ENCODE measurements at regions not wholly inside any gene's neighbourhood (a gene's known extent, or its start where the extent isn't known, plus 50 kb on each side); places are given as distances from the start of the nearest gene placed in this dataset.

GRCh38 chr3:75983111-75983510, 197.8 kb upstream of the ZNF717 start:
- H3K27ac ChIP-seq (ENCODE audit: low read length, poor library complexity, severe bottlenecking), result no peak overlapping the region
- H2BK15ac ChIP-seq (ENCODE audit: low read depth, poor library complexity, severe bottlenecking), result no peak overlapping the region
- no peak overlapping the region for H4K91ac ChIP-seq (ENCODE audit: low read length)
- DNase-seq, result no peak
- no peak overlapping the region for H2BK12ac ChIP-seq (ENCODE audit: low read length in 2 of 2)
- 38% methylated on average over 1 of the region's 2 CpGs for WGBS
- no peak overlapping the region for H3K4ac ChIP-seq (ENCODE audit: low read depth in 1 of 2, low read length in 2 of 2)
- no peaks in the 10 kb centered on the region for H3K79me1 ChIP-seq (replicated peaks; ENCODE audit: low read length, poor library complexity, severe bottlenecking)
- H3K14ac ChIP-seq (ENCODE audit: low read length in 2 of 2), result no peak overlapping the region
- H3K23ac ChIP-seq (ENCODE audit: low read length in 2 of 2), result no peak overlapping the region
- H3K4me2 ChIP-seq (ENCODE audit: low read length, poor library complexity, severe bottlenecking), result no peak overlapping the region
- H3K4me1 ChIP-seq (ENCODE audit: control insufficient read depth, insufficient read depth, low read depth, low read length), result no peaks in the 10 kb centered on the region
- H4K8ac ChIP-seq (ENCODE audit: low read length), result no peak overlapping the region
- no peak overlapping the region for H3K18ac ChIP-seq (ENCODE audit: low read depth in 1 of 2, low read length in 2 of 2)
- H3K9me3 ChIP-seq (ENCODE audit: control insufficient read depth, low read length), result peaks cover 2% of the 10 kb centered on the region
- no peak overlapping the region for H2AK5ac ChIP-seq (ENCODE audit: low read length, severe bottlenecking)
- H3K36me3 ChIP-seq (ENCODE audit: control insufficient read depth in 1 of 2, insufficient read depth in 2 of 2, low read depth in 1 of 2, low read length in 2 of 2), result no peaks in the 10 kb centered on the region
- H3K4me3 ChIP-seq (ENCODE audit: insufficient read depth in 1 of 2, low read depth in 1 of 2, low read length in 2 of 2), result no peak overlapping the region
- no peaks in the 10 kb centered on the region for H3K27me3 ChIP-seq (ENCODE audit: control insufficient read depth in 1 of 2, insufficient read depth in 1 of 2, low read length in 2 of 2)
- no peak overlapping the region for H2AFZ ChIP-seq (ENCODE audit: low read depth, low read length)
- no peak overlapping the region for H2BK120ac ChIP-seq (ENCODE audit: low read depth, low read length)
- no peak overlapping the region for H3K9ac ChIP-seq (ENCODE audit: low read length)
- H2BK5ac ChIP-seq (ENCODE audit: low read depth, low read length, poor library complexity, severe bottlenecking), result no peak overlapping the region

DNA sequence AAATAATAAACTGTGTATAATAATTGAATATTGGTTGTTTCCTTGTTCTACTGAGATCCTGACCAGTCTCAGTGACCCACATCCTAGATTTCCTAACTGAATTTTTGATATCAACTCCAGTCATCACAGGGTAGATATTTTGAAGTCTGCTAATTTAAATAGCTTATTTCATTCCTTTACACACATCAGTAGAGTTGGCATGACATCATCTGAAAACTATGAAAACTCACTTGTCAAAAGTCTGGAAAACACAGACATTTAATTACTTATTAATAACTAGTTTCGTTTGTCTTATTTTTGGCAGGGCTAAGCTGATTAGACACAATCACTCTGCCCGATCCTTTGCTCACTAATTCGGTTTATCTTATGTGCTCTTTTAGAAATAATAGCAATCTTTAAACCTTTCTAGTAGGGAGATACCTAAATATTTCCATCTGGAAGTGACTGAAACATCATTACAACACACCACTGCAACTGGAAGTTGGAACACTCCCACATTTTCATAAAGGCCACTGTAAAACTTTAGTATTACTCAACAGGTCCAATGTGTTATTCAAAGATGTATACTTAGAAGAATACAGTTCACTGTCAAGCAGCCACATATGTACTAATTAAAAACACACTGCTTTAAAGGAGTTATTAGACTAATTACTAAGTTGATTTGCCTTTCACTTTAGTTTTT, 198.4 kb upstream of the ZNF717 start:
- DNase-seq, result peak; percentile 1
- Histone ChIP-seq H4K91ac (ENCODE audit: low read length) (no peak overlapping the region), H3K14ac (ENCODE audit: low read length in 2 of 2) (no peak overlapping the region), H3K9ac (ENCODE audit: low read length) (no peak overlapping the region), H2BK15ac (ENCODE audit: low read depth, poor library complexity, severe bottlenecking) (no peak overlapping the region), H2BK12ac (ENCODE audit: low read length in 2 of 2) (no peak overlapping the region), H3K9me3 (ENCODE audit: control insufficient read depth, low read length) (peaks cover 2% of the 10 kb centered on the region), H2BK5ac (ENCODE audit: low read depth, low read length, poor library complexity, severe bottlenecking) (no peak overlapping the region), H3K27ac (ENCODE audit: low read length, poor library complexity, severe bottlenecking) (peak overlapping the region; percentile 74), H3K4ac (ENCODE audit: low read depth in 1 of 2, low read length in 2 of 2) (no peak overlapping the region), H2BK120ac (ENCODE audit: low read depth, low read length) (no peak overlapping the region), H3K36me3 (ENCODE audit: control insufficient read depth in 1 of 2, insufficient read depth in 2 of 2, low read depth in 1 of 2, low read length in 2 of 2) (no peaks in the 10 kb centered on the region), H2AFZ (ENCODE audit: low read depth, low read length) (no peak overlapping the region), H4K8ac (ENCODE audit: low read length) (no peak overlapping the region), H3K4me1 (ENCODE audit: control insufficient read depth, insufficient read depth, low read depth, low read length) (no peaks in the 10 kb centered on the region), H3K18ac (ENCODE audit: low read depth in 1 of 2, low read length in 2 of 2) (no peak overlapping the region), H3K23ac (ENCODE audit: low read length in 2 of 2) (no peak overlapping the region), H2AK5ac (ENCODE audit: low read length, severe bottlenecking) (no peak overlapping the region), H3K27me3 (ENCODE audit: control insufficient read depth in 1 of 2, insufficient read depth in 1 of 2, low read length in 2 of 2) (no peaks in the 10 kb centered on the region), H3K79me1 (replicated peaks; ENCODE audit: low read length, poor library complexity, severe bottlenecking) (no peaks in the 10 kb centered on the region), H3K4me2 (ENCODE audit: low read length, poor library complexity, severe bottlenecking) (no peak overlapping the region), H3K4me3 (ENCODE audit: insufficient read depth in 1 of 2, low read depth in 1 of 2, low read length in 2 of 2) (no peak overlapping the region)
- WGBS, result no CpG with 5 or more reads among the region's 3 CpGs

DNA sequence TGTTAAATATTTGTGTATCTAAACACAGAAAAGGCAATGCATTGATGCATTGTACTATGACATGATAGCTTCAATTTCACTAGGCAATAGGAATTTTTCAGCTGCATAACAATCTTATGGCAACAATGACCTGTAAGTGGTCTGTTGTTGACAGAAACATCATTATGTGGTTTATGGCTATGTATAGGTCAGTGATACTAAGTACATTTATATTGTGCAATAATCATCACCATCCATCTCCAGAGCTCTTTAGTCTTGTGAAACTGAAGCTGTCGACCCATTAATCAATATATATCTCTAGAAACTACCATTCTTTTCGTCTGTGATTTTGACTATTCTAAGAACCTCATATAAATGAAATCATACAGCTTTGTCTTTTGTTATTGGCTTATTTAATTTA, 200.1 kb upstream of the ZNF717 start:
- H3K4ac ChIP-seq (ENCODE audit: low read depth in 1 of 2, low read length in 2 of 2), result no peak overlapping the region
- no peak overlapping the region for H4K8ac ChIP-seq (ENCODE audit: low read length)
- peak; percentile 3 for DNase-seq
- no peak overlapping the region for H2BK15ac ChIP-seq (ENCODE audit: low read depth, poor library complexity, severe bottlenecking)
- no peak overlapping the region for H3K9ac ChIP-seq (ENCODE audit: low read length)
- no peak overlapping the region for H3K14ac ChIP-seq (ENCODE audit: low read length in 2 of 2)
- no peaks in the 10 kb centered on the region for H3K4me1 ChIP-seq (ENCODE audit: control insufficient read depth, insufficient read depth, low read depth, low read length)
- H3K18ac ChIP-seq (ENCODE audit: low read depth in 1 of 2, low read length in 2 of 2), result no peak overlapping the region
- H3K9me3 ChIP-seq (ENCODE audit: control insufficient read depth, low read length), result peaks cover 6% of the 10 kb centered on the region
- H3K79me1 ChIP-seq (replicated peaks; ENCODE audit: low read length, poor library complexity, severe bottlenecking), result no peaks in the 10 kb centered on the region
- no peak overlapping the region for H3K23ac ChIP-seq (ENCODE audit: low read length in 2 of 2)
- no peaks in the 10 kb centered on the region for H3K27me3 ChIP-seq (ENCODE audit: control insufficient read depth in 1 of 2, insufficient read depth in 1 of 2, low read length in 2 of 2)
- H2BK12ac ChIP-seq (ENCODE audit: low read length in 2 of 2), result no peak overlapping the region
- H2BK120ac ChIP-seq (ENCODE audit: low read depth, low read length), result no peak overlapping the region
- no peak overlapping the region for H3K27ac ChIP-seq (ENCODE audit: low read length, poor library complexity, severe bottlenecking)
- H3K4me2 ChIP-seq (ENCODE audit: low read length, poor library complexity, severe bottlenecking), result no peak overlapping the region
- no peaks in the 10 kb centered on the region for H3K36me3 ChIP-seq (ENCODE audit: control insufficient read depth in 1 of 2, insufficient read depth in 2 of 2, low read depth in 1 of 2, low read length in 2 of 2)
- no peak overlapping the region for H2BK5ac ChIP-seq (ENCODE audit: low read depth, low read length, poor library complexity, severe bottlenecking)
- H2AK5ac ChIP-seq (ENCODE audit: low read length, severe bottlenecking), result no peak overlapping the region
- H3K4me3 ChIP-seq (ENCODE audit: insufficient read depth in 1 of 2, low read depth in 1 of 2, low read length in 2 of 2), result no peak overlapping the region
- H2AFZ ChIP-seq (ENCODE audit: low read depth, low read length), result no peak overlapping the region
- no CpG with 5 or more reads among the region's 2 CpGs for WGBS
- H4K91ac ChIP-seq (ENCODE audit: low read length), result no peak overlapping the region

DNA sequence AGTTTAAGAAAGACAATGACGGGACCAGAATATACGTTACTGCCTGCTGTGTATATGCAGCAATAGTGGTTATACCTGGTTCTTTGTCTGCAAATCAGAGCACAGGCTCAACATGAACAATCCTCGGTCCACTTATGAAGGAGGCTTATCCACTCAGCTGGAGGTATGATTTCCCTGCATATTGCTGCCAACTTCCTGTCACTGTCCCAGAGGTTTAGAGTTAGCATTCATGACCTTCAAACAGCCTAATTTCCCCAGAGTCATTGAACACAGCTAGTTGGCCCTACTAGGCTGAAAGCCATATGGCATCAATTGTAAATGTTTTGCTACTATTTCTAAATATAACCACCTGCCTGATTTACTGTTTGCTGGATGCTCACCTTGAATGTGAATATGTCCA, 224.9 kb upstream of the ZNF717 start:
- H3K27me3 ChIP-seq (ENCODE audit: control insufficient read depth in 1 of 2, insufficient read depth in 1 of 2, low read length in 2 of 2), result no peaks in the 10 kb centered on the region
- H2BK15ac ChIP-seq (ENCODE audit: low read depth, poor library complexity, severe bottlenecking), result no peak overlapping the region
- H3K79me1 ChIP-seq (replicated peaks; ENCODE audit: low read length, poor library complexity, severe bottlenecking), result no peaks in the 10 kb centered on the region
- no peak overlapping the region for H3K4me3 ChIP-seq (ENCODE audit: insufficient read depth in 1 of 2, low read depth in 1 of 2, low read length in 2 of 2)
- H3K4ac ChIP-seq (ENCODE audit: low read depth in 1 of 2, low read length in 2 of 2), result no peak overlapping the region
- no peak overlapping the region for H2AK5ac ChIP-seq (ENCODE audit: low read length, severe bottlenecking)
- no peak overlapping the region for H4K8ac ChIP-seq (ENCODE audit: low read length)
- no peaks in the 10 kb centered on the region for H3K4me1 ChIP-seq (ENCODE audit: control insufficient read depth, insufficient read depth, low read depth, low read length)
- no peak overlapping the region for H2AFZ ChIP-seq (ENCODE audit: low read depth, low read length)
- no peak overlapping the region for H2BK120ac ChIP-seq (ENCODE audit: low read depth, low read length)
- no peaks in the 10 kb centered on the region for H3K9me3 ChIP-seq (ENCODE audit: control insufficient read depth, low read length)
- DNase-seq, result no peak
- no peak overlapping the region for H3K18ac ChIP-seq (ENCODE audit: low read depth in 1 of 2, low read length in 2 of 2)
- no peak overlapping the region for H2BK5ac ChIP-seq (ENCODE audit: low read depth, low read length, poor library complexity, severe bottlenecking)
- H3K27ac ChIP-seq (ENCODE audit: low read length, poor library complexity, severe bottlenecking), result no peak overlapping the region
- WGBS, result 95% methylated on average over 3 of the region's 3 CpGs
- no peak overlapping the region for H3K4me2 ChIP-seq (ENCODE audit: low read length, poor library complexity, severe bottlenecking)
- no peak overlapping the region for H3K14ac ChIP-seq (ENCODE audit: low read length in 2 of 2)
- no peak overlapping the region for H2BK12ac ChIP-seq (ENCODE audit: low read length in 2 of 2)
- no peak overlapping the region for H3K9ac ChIP-seq (ENCODE audit: low read length)
- H3K36me3 ChIP-seq (ENCODE audit: control insufficient read depth in 1 of 2, insufficient read depth in 2 of 2, low read depth in 1 of 2, low read length in 2 of 2), result no peaks in the 10 kb centered on the region
- H3K23ac ChIP-seq (ENCODE audit: low read length in 2 of 2), result no peak overlapping the region
- H4K91ac ChIP-seq (ENCODE audit: low read length), result no peak overlapping the region

All from mesenchymal stem cell (in vitro differentiated cells and primary cell).